NCI-H1930 (cell line): ENCODE measurements at regions not wholly inside any gene's neighbourhood (a gene's known extent, or its start where the extent isn't known, plus 50 kb on each side); places are given as distances from the start of the nearest gene placed in this dataset.

Experiments
- DNase-seq, 2 experiments: peaks; one replicate each; lab custom pipeline; 2025; lab: John Stamatoyannopoulos, UW

DNA sequence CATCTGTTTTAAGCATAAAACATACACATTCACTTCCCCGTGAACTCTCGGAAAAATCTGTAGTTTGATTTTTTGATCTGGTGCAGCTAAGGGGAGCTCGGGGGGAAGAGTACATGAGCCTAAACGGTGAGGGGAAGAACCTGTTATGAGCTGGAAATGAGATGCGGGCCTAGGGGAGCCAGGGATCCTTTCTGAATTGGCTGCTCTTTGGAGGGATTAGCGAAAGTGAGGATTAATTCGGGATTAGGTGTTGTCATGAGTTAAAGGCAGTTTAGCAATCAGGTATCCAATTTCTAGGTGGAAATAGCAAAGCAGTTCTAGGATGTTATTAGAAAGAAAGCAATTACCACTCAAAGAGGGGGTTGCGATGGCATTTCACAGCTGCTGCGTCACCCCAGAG is 51.1 kb upstream of the ADARB2 start:
- DNase-seq: no peak
